Cardiac fibroblast (primary cell): ENCODE measurements at regions not wholly inside any gene's neighbourhood (a gene's known extent, or its start where the extent isn't known, plus 50 kb on each side); places are given as distances from the start of the nearest gene placed in this dataset.

Source experiments
- DNase-seq, 2 donors: peaks; one replicate each; pipeline versions ENCODE4 v3.0.0 to v3.0.0-alpha.2; 2010; ENCODE audit warnings: low read depth in 2 of 2
- H3K4me3 ChIP-seq, 2 donors: replicated peaks in 1 of 2; 1 replicate in 1 of 2; 2 replicates in 1 of 2; pipeline ENCODE4 v1.5.1; 2011; ENCODE audit warnings: low read depth in 2 of 2, low read length in 2 of 2, mild to moderate bottlenecking in 2 of 2, moderate library complexity in 1 of 2
- CTCF ChIP-seq: IDR thresholded peaks from one replicate; pipeline ENCODE4 v1.5.1; 2011; ENCODE audit warnings: low read depth, mild to moderate bottlenecking, low read length, inconsistent platforms

GRCh38 chr22:34960005-34960404, 106.0 kb upstream of the ISX start:
- no peak for DNase-seq

GRCh38 chr22:34966980-34967565, 98.9 kb upstream of the ISX start:
- TF ChIP-seq CTCF: no peak
- no peak overlapping the region for H3K4me3 ChIP-seq
- peak in 1 of 2 donors; percentile 1 for DNase-seq

More at GRCh38 chr22:34960005-34960404, 106.0 kb upstream of the ISX start:
- no peak overlapping the region for H3K4me3 ChIP-seq
- no peak for TF ChIP-seq CTCF

- TF ChIP-seq CTCF: no peak
- no peak for DNase-seq
- no peak overlapping the region for H3K4me3 ChIP-seq
Observed at GRCh38 chr22:34969001-34969790, 96.8 kb upstream of the ISX start.

GRCh38 chr22:34971456-34971855, 94.5 kb upstream of the ISX start:
- H3K4me3 ChIP-seq: no peak overlapping the region
- TF ChIP-seq CTCF: no peak
- no peak for DNase-seq

- H3K4me3 ChIP-seq: no peak overlapping the region
- no peak for DNase-seq
- TF ChIP-seq CTCF: no peak
Observed at GRCh38 chr22:34972191-34972897, 93.6 kb upstream of the ISX start.

- no peak for TF ChIP-seq CTCF
- no peak overlapping the region for H3K4me3 ChIP-seq
Observed at GRCh38 chr22:34973016-34973415, 92.9 kb upstream of the ISX start.

More at GRCh38 chr22:34973016-34973415, 92.9 kb upstream of the ISX start:
- DNase-seq: no peak
